ENCODE measurements at regions not wholly inside any gene's neighbourhood (a gene's known extent, or its start where the extent isn't known, plus 50 kb on each side); places are given as distances from the start of the nearest gene placed in this dataset.

GRCh38 chr18:53984021-53984420 is 240.4 kb downstream of the MBD2 start:
- no peak for TF ChIP-seq EZH2phosphoT487 (IDR thresholded peaks at IDR 0.05; ENCODE audit: borderline replicate concordance, low read length)
- TF ChIP-seq CTCF (conservative IDR thresholded peaks at IDR 0.05; ENCODE audit: low read depth, low read length) = no peak
- TF ChIP-seq EZH2 (IDR thresholded peaks at IDR 0.05; ENCODE audit: low read length, unreplicated experiment) = no peak
- Histone ChIP-seq H2AFZ (ENCODE audit: low read length) (no peak overlapping the region), H3K4me2 (ENCODE audit: low read length) (peak overlapping the region; percentile 27; the same call in 1 of the 2 replicates), H3K4me3 (ENCODE audit: low read length) (no peak overlapping the region), H3K79me2 (ENCODE audit: low read length) (no peaks in the 10 kb centered on the region), H4K20me1 (ENCODE audit: low read length) (no peaks in the 10 kb centered on the region), H3K9ac (ENCODE audit: low read length) (no peak overlapping the region), H3K36me3 (ENCODE audit: low read depth, low read length) (no peaks in the 10 kb centered on the region), H3F3A (ENCODE audit: low read length, unreplicated experiment) (no peaks in the 10 kb centered on the region), H3K9me2 (replicated peaks; ENCODE audit: low read length) (no peaks in the 10 kb centered on the region), H3K27me3 (ENCODE audit: low read length) (no peaks in the 10 kb centered on the region), H3K9me3 (ENCODE audit: low read length) (no peaks in the 10 kb centered on the region), H3K4me1 (ENCODE audit: insufficient read depth, low read length) (peaks cover 23% of the 10 kb centered on the region), H3K27ac (ENCODE audit: low read length) (peak overlapping the region; percentile 33)
- intact Hi-C loops (cut with micrococcal nuclease) = no loop called here
- ChIA-PET POLR2A (ENCODE audit: unreplicated experiment) (no interaction called here), CTCF (no interaction called here)
- DNase-seq (peak; percentile 88), ATAC-seq (peak; percentile 83)
- BruUV-seq (replicated peaks) = no TSS peak

DNA sequence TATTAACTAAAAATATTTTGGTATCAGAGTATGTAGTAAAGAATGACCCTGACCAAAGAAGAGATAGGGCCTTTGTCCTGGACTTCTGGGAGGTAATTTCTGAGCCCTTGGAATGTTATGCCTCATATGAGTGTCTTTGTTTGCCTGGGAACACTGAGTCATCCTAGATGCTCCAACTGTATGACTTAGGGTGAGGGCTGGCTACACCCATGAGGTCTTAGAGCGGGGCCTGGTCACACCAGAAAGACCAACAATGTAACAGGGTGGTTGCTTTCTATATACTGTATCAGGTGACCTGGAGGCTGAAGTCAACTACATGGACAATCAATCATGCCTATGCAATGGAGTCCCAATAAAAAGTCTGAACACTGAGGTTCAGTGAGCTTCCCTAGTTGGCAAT is 253.1 kb downstream of the MBD2 start:
- no TSS peak for BruUV-seq (replicated peaks)
- Histone ChIP-seq H3K9me2 (replicated peaks; ENCODE audit: low read length) (no peaks in the 10 kb centered on the region), H3K27ac (ENCODE audit: low read length) (no peak overlapping the region), H3K36me3 (ENCODE audit: low read depth, low read length) (no peaks in the 10 kb centered on the region), H3K27me3 (ENCODE audit: low read length) (no peaks in the 10 kb centered on the region), H3K9me3 (ENCODE audit: low read length) (no peaks in the 10 kb centered on the region; the same call in 1 of the 2 replicates), H3K79me2 (ENCODE audit: low read length) (no peaks in the 10 kb centered on the region), H3K4me2 (ENCODE audit: low read length) (no peak overlapping the region), H4K20me1 (ENCODE audit: low read length) (no peaks in the 10 kb centered on the region), H3K4me1 (ENCODE audit: insufficient read depth, low read length) (no peaks in the 10 kb centered on the region), H2AFZ (ENCODE audit: low read length) (no peak overlapping the region), H3K4me3 (ENCODE audit: low read length) (no peak overlapping the region), H3K9ac (ENCODE audit: low read length) (no peak overlapping the region), H3F3A (ENCODE audit: low read length, unreplicated experiment) (no peaks in the 10 kb centered on the region)
- intact Hi-C loops (cut with micrococcal nuclease) = no loop called here
- TF ChIP-seq CTCF (conservative IDR thresholded peaks at IDR 0.05; ENCODE audit: low read depth, low read length) = no peak
- TF ChIP-seq EZH2phosphoT487 (IDR thresholded peaks at IDR 0.05; ENCODE audit: borderline replicate concordance, low read length) = no peak
- TF ChIP-seq EZH2 (IDR thresholded peaks at IDR 0.05; ENCODE audit: low read length, unreplicated experiment) = no peak
- peak; percentile 99 for ATAC-seq
- peak; percentile 68 for DNase-seq
- ChIA-PET CTCF (no interaction called here), POLR2A (ENCODE audit: unreplicated experiment) (no interaction called here)

DNA sequence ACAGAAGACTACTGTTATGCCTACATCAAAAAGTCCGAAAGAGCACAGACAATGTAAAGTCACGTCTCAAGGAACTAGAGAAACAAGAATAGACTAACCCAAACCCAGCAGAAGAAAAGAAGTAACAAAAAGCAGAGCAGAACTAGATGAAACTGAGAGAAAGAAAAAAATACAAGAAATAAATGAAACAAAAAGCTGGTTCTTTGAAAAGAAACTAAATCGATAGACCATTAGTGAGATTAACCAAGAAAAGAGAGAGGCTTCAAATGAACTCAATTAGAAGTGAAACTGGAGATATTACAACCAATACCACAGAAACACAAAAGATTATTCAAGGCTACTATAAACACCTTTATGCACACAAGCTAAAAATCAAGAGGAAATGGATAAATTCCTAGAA is 271.8 kb downstream of the MBD2 start:
- Histone ChIP-seq H4K20me1 (ENCODE audit: low read length) (no peaks in the 10 kb centered on the region), H3K4me2 (ENCODE audit: low read length) (no peak overlapping the region), H3F3A (ENCODE audit: low read length, unreplicated experiment) (no peaks in the 10 kb centered on the region), H3K9me2 (replicated peaks; ENCODE audit: low read length) (no peaks in the 10 kb centered on the region), H3K4me1 (ENCODE audit: insufficient read depth, low read length) (peaks cover 2% of the 10 kb centered on the region), H3K79me2 (ENCODE audit: low read length) (no peaks in the 10 kb centered on the region), H3K27ac (ENCODE audit: low read length) (no peak overlapping the region), H3K9ac (ENCODE audit: low read length) (no peak overlapping the region), H3K9me3 (ENCODE audit: low read length) (no peaks in the 10 kb centered on the region), H2AFZ (ENCODE audit: low read length) (no peak overlapping the region), H3K27me3 (ENCODE audit: low read length) (no peaks in the 10 kb centered on the region), H3K36me3 (ENCODE audit: low read depth, low read length) (no peaks in the 10 kb centered on the region), H3K4me3 (ENCODE audit: low read length) (no peak overlapping the region)
- POLR2A ChIA-PET (ENCODE audit: unreplicated experiment) = no interaction called here
- intact Hi-C loops (cut with micrococcal nuclease) = no loop called here
- ATAC-seq = no peak
- no TSS peak for BruUV-seq (replicated peaks)
- DNase-seq = no peak
- CTCF ChIA-PET = interaction anchor here (0.7 kb wide), 1 partner anchor 1282 kb away, joined by 4 read pairs; no protein-coding TSS in a partner anchor
- TF ChIP-seq EZH2phosphoT487 (IDR thresholded peaks at IDR 0.05; ENCODE audit: borderline replicate concordance, low read length) (no peak), EZH2 (IDR thresholded peaks at IDR 0.05; ENCODE audit: low read length, unreplicated experiment) (no peak), CTCF (conservative IDR thresholded peaks at IDR 0.05; ENCODE audit: low read depth, low read length) (no peak)

Data from PC-3 (cell line).